HEK293T (cell line): ENCODE measurements at regions not wholly inside any gene's neighbourhood (a gene's known extent, or its start where the extent isn't known, plus 50 kb on each side); places are given as distances from the start of the nearest gene placed in this dataset.

Experiments used
- CTCF ChIA-PET: fragments of 350-600 bp; formaldehyde crosslinking; extraction: SDS; loops from one replicate; lab custom pipeline; 2021; ENCODE audit warnings: antibody characterized with exemption, inconsistent platforms; lab: Yijun Ruan, JAX
- POLR2A ChIA-PET: fragments of 350-600 bp; formaldehyde crosslinking; extraction: SDS; loops from one replicate; lab custom pipeline; 2020; ENCODE audit warnings: antibody characterized with exemption, inconsistent platforms; lab: Yijun Ruan, JAX
- DNase-seq: peaks from one replicate; pipeline ENCODE4 v3.0.0; 2012; ENCODE audit warnings: mixed read lengths; ENCODE audit errors: extremely low spot score
- ARNT ChIP-seq: fragments of 450-650 bp; IDR thresholded peaks from 2 replicates; pipeline ENCODE4 v1.6.1; 2017; ENCODE audit warnings: mild to moderate bottlenecking
- BHLHE40 ChIP-seq: fragments of 450-650 bp; IDR thresholded peaks from 2 replicates; pipeline ENCODE4 v1.6.1; 2016; ENCODE audit warnings: mild to moderate bottlenecking, moderate library complexity, borderline replicate concordance
- CTBP1 ChIP-seq: fragments of 450-650 bp; IDR thresholded peaks from 2 replicates; pipeline ENCODE4 v1.6.1; 2016; ENCODE audit warnings: borderline replicate concordance
- ELF4 ChIP-seq: fragments of 450-650 bp; IDR thresholded peaks from 2 replicates; pipeline ENCODE4 v1.6.1; 2017; ENCODE audit warnings: antibody characterized with exemption
- FOXA1 ChIP-seq: fragments of 450-650 bp; IDR thresholded peaks from 2 replicates; pipeline ENCODE4 v1.6.1; 2016; ENCODE audit warnings: mild to moderate bottlenecking
- FOXK2 ChIP-seq: fragments of 450-650 bp; IDR thresholded peaks from 2 replicates; pipeline ENCODE4 v1.6.1; 2016; ENCODE audit warnings: mild to moderate bottlenecking
- FOXM1 ChIP-seq: fragments of 450-650 bp; IDR thresholded peaks from 2 replicates; pipeline ENCODE4 v1.6.1; 2017; ENCODE audit warnings: mild to moderate bottlenecking, borderline replicate concordance
- HDGF ChIP-seq: fragments of 450-650 bp; IDR thresholded peaks from 2 replicates; pipeline ENCODE4 v1.6.1; 2017; ENCODE audit warnings: antibody characterized with exemption, borderline replicate concordance
- L3MBTL2 ChIP-seq: fragments of 450-650 bp; conservative IDR thresholded peaks from 2 replicates; pipeline ENCODE4 v1.6.1; 2016; ENCODE audit warnings: mild to moderate bottlenecking
- LEF1 ChIP-seq: fragments of 450-650 bp; IDR thresholded peaks from 2 replicates; pipeline ENCODE4 v1.6.1; 2017; ENCODE audit warnings: mild to moderate bottlenecking, borderline replicate concordance
- NFRKB ChIP-seq: fragments of 450-650 bp; IDR thresholded peaks from 2 replicates; pipeline ENCODE4 v1.6.1; 2016; ENCODE audit warnings: mild to moderate bottlenecking, moderate library complexity
- SP1 ChIP-seq: fragments of 450-650 bp; IDR thresholded peaks from 2 replicates; pipeline ENCODE4 v1.6.1; 2017
- SUZ12 ChIP-seq: fragments of 450-650 bp; IDR thresholded peaks from 2 replicates; pipeline ENCODE4 v1.6.1; 2016; ENCODE audit warnings: mild to moderate bottlenecking
- TARDBP ChIP-seq: fragments of 450-650 bp; IDR thresholded peaks from 2 replicates; pipeline ENCODE4 v1.6.1; 2016
- ZNF384 ChIP-seq: fragments of 450-650 bp; IDR thresholded peaks from 2 replicates; pipeline ENCODE4 v1.6.1; 2016
- TF ChIP-seq, protein P1 (sequence below): fragments of 450-650 bp; IDR thresholded peaks from 2 replicates; pipeline ENCODE4 v1.6.1; 2016

DNA sequence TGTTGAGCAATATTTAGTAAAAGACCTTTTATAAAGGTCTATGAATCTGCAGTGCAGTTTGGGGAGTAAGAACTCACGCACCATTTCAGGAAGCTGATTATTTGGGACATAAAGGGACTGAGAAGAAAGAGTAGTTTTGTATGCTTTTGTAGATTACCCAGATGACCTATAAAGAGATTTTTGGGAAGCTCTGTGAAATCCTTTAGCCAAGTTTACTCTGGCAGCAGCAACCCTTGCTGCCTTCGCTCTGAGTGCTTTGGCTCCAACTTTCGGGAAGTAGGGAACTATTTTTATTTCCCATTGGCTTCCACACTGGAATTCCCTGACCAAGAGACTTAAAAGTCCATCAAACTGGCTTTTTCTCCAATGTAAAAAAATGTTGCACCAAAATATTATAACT lies 1110.1 kb upstream of the PHF14 start:
- TF ChIP-seq FOXA1 (no peak), ARNT (no peak), HDGF (no peak), SP1 (no peak), ZNF384 (no peak)
- ChIA-PET CTCF (no interaction called here), POLR2A (no interaction called here)
- DNase-seq = no peak

DNA sequence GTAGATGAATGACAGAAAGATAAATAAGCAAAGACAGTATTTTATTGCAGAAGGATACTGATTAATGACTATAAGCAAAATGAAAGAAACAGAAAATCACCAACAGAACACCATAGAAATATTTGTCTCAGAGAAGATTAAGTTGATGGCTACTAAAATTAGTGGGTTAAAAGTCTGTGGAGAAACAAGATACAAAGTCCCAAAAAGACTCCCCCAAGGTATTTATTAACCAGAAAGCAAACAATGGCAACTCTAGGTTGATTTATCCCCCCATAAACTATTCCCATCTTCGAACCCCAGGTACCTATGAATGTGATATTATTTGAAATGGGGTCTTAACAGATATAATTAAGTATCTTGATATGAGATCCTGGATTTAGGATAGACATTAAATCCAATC lies 1104.5 kb upstream of the PHF14 start:
- no peak for TF ChIP-seq HDGF
- TF ChIP-seq SP1 = no peak
- no peak for TF ChIP-seq ZNF384
- TF ChIP-seq L3MBTL2 = no peak
- TF ChIP-seq, protein P1, sequence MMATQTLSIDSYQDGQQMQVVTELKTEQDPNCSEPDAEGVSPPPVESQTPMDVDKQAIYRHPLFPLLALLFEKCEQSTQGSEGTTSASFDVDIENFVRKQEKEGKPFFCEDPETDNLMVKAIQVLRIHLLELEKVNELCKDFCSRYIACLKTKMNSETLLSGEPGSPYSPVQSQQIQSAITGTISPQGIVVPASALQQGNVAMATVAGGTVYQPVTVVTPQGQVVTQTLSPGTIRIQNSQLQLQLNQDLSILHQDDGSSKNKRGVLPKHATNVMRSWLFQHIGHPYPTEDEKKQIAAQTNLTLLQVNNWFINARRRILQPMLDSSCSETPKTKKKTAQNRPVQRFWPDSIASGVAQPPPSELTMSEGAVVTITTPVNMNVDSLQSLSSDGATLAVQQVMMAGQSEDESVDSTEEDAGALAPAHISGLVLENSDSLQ = no peak
- no peak for TF ChIP-seq FOXK2
- TF ChIP-seq FOXA1 = no peak
- DNase-seq = no peak
- ChIA-PET CTCF (no interaction called here), POLR2A (no interaction called here)

DNA sequence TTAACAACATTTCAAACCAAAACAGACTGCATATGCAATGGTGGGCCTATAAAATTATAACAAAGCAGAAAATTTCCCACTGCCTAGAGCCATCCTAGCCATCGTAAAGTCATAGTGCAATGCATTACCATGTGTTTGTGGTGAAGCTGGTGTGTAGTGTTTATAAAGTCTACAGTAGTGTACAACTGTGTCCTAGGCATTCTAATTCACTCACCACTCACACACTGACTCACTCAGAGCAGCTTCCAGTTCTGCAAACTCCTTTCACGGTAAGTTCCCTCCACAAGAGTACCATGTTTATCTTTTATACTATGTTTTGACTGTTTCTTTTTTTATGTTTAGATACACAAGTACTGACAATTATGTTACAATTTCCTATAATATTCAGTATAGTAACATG lies 1104.1 kb upstream of the PHF14 start:
- ChIA-PET CTCF (no interaction called here), POLR2A (no interaction called here)
- TF ChIP-seq CTBP1 (no peak), FOXM1 (no peak), L3MBTL2 (no peak), TARDBP (no peak), ZNF384 (no peak), SUZ12 (no peak), ELF4 (no peak), NFRKB (no peak), HDGF (no peak)
- DNase-seq = no peak

DNA sequence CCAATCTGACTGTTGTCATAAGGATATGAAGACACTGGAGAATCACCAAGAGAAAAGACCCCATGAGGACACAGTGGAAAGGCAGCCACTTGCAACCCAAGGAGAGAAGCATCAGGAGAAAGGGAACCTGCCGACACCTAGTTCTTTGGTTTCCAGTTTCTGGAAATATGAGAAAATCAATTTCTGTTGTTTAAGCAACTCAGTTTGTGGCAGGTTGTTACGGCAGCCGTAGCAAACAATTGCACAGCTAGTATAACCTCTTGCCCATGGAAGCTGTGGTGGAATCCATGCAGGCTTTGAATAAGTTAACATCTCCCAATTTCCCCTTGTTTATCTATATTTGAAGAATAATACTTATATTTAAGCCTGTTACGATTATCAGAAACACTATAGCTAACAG lies 1103.0 kb upstream of the PHF14 start:
- CTCF ChIA-PET = no interaction called here

DNA sequence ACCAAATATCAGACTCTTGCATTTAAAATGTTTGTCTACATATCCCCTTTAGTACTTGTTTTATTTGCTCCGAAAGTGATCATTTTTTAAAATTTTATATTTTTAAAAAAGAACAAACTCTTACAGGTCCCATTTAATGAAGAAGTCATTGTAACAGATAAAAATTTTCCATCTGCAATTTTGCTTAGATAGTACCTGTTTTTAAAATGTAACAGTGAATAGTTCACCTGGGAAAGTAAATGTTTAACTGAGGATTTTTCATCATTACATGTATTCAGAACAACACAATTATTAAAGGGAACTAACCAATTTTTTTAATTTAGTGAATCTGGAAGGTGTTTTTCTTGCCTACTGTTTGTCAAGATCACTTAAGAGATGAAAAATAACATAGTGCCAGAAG lies 1099.5 kb upstream of the PHF14 start:
- TF ChIP-seq NFRKB = no peak
- TF ChIP-seq SP1 = no peak
- TF ChIP-seq HDGF = no peak
- TF ChIP-seq BHLHE40 = no peak
- TF ChIP-seq SUZ12 = no peak
- TF ChIP-seq L3MBTL2 = no peak
- TF ChIP-seq TARDBP = no peak
- TF ChIP-seq LEF1 = no peak
- TF ChIP-seq CTBP1 = no peak
- TF ChIP-seq ELF4 = no peak
- TF ChIP-seq FOXM1 = no peak
- TF ChIP-seq, protein P1 = no peak
- TF ChIP-seq ARNT = no peak
- no peak for TF ChIP-seq FOXA1
- TF ChIP-seq FOXK2 = no peak
- TF ChIP-seq ZNF384 = no peak
- DNase-seq = no peak
- ChIA-PET POLR2A (no interaction called here), CTCF (no interaction called here)

More for the DNA sequence above, 1103.0 kb upstream of the PHF14 start:
- TF ChIP-seq FOXK2 (no peak), FOXM1 (no peak), HDGF (no peak)
- no peak for DNase-seq
- POLR2A ChIA-PET = no interaction called here

DNA sequence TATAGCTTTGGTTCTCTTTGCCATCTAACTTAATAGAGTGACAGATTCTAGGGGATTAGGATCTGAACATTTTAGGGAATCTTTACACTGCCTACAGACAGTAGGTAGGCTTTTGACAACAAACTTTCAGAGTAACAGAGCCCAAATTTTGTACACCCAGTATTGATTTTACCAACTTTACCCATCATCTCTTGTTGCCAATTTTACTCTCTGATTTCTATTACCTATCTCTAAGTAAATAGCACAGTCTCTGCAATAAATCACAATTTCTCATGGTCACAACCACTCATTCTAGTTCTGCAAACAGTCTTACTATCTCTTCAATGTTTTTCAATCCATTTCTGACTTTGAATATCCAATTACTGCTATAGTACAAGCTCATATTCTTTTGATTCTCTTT lies 1097.6 kb upstream of the PHF14 start:
- TF ChIP-seq TARDBP (no peak), ELF4 (no peak), SP1 (no peak), HDGF (no peak), ZNF384 (no peak), FOXA1 (no peak)
- no peak for DNase-seq
- CTCF ChIA-PET = no interaction called here
- POLR2A ChIA-PET = no interaction called here

DNA sequence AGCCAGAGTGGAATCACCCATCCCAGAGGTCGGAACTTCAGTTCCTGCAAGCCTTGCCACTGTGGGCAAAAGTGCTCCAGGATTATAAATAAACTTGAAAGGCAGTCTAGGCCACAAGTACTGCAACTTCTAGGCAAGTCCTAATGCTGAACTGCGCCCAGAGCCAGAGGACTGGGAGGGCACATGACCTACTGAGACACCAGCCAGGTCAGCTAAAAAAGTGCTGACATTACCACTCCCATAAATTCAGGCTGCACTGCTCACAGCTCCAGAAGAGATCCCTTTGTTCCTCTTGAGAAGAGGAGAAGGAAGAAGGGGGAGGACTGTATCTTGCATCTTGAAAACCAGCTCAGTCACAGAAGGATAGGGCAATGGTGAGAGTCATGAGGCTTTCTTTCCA lies 1084.1 kb upstream of the PHF14 start:
- no peak for TF ChIP-seq LEF1
- TF ChIP-seq SUZ12 = no peak
- no peak for TF ChIP-seq CTBP1
- TF ChIP-seq ELF4 = no peak
- TF ChIP-seq FOXA1 = no peak
- no peak for TF ChIP-seq FOXM1
- TF ChIP-seq ARNT = no peak
- no peak for DNase-seq
- ChIA-PET POLR2A (no interaction called here), CTCF (no interaction called here)

DNA sequence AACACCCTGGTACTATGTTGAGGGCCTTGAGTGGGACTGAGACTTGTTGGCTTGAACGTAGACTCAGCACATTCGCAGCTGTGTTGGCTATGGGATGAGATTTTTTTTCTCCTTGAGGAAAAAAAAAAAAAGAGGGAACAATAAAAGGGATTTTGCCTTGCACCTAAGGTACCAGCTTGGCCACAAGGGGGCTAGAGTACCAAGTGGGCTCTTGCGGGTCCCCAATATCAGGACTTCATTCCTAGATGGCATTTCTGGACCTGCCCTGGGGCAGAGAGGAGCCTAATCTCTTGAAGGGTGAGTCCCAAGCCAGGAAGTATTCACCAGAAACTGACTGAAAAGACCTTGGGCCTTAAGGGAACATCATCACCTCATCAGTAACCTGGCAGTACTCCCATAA lies 1083.6 kb upstream of the PHF14 start:
- ChIA-PET POLR2A (no interaction called here), CTCF (no interaction called here)
- DNase-seq = no peak
- TF ChIP-seq TARDBP (no peak), CTBP1 (no peak), HDGF (no peak), NFRKB (no peak), FOXK2 (no peak), BHLHE40 (no peak), SP1 (no peak), ARNT (no peak), L3MBTL2 (no peak), FOXA1 (no peak), LEF1 (no peak), ELF4 (no peak), ZNF384 (no peak), SUZ12 (no peak)
- TF ChIP-seq, protein P1 = no peak
